K562 (cell line): ENCODE measurements at regions not wholly inside any gene's neighbourhood (a gene's known extent, or its start where the extent isn't known, plus 50 kb on each side); places are given as distances from the start of the nearest gene placed in this dataset.

Experiments used
- ATAC-seq: fragments of 200-7000 bp; cut with Tn5 transposase; 3 replicates; pipeline ENCODE4 v1.9.1; 2020; ENCODE audit warnings: moderate library complexity
- BruUV-seq: library from RNA; stranded (reverse); fragments of 400-500 nt; replicated peaks from 2 replicates; lab custom pipeline; 2021; lab: Mats Ljungman, UMichigan
- CTCF ChIA-PET: fragments of 300-600 bp; formaldehyde crosslinking; extraction: SDS; loops from one replicate; lab custom pipeline; 2021; ENCODE audit warnings: low intra/inter-chr PET ratio; lab: Yijun Ruan, JAX
- POLR2A ChIA-PET: fragments of 300-600, 350-650 bp; sonication (Branson Sonifier 250); formaldehyde crosslinking; extraction: SDS; loops from one replicate; lab custom pipeline; 2021; ENCODE audit warnings: antibody characterized with exemption, inconsistent platforms; lab: Yijun Ruan, JAX
- DNase-seq, 4 experiments: peaks; one replicate each; pipeline versions ENCODE4 v3.0.0 to v3.0.0-alpha.2; 2011 to 2018; ENCODE audit warnings: low spot score in 3 of 4, mixed read lengths in 3 of 4; ENCODE audit errors: extremely low read depth in 1 of 4
- FAIRE-seq: peaks from 2 replicates; lab custom pipeline; 2011; peaks lifted over from hg19 to GRCh38; lab: Jason Lieb, UNC
- H2AFZ ChIP-seq: 2 replicates; pipeline ENCODE4 v1.6.0; 2011; ENCODE audit warnings: low read depth, low read length, control low read depth, inconsistent platforms
- H3K27ac ChIP-seq: fragments of 200-600 bp; 3 replicates; pipeline ENCODE4 v1.8.0; 2011; ENCODE audit warnings: low read depth, mild to moderate bottlenecking, control low read depth, inconsistent platforms, low read length, moderate library complexity, mixed read lengths; ENCODE audit errors: extremely low read depth
- H3K27me3 ChIP-seq, 2 experiments: fragments of 300-600 bp in 1 of 2; 2 replicates in 1 of 2; 3 replicates in 1 of 2; pipeline versions ENCODE4 v1.6.0 to v1.8.0; 2011; ENCODE audit warnings: inconsistent platforms in 2 of 2, low read length in 2 of 2, mild to moderate bottlenecking in 1 of 2, mixed read lengths in 1 of 2, moderate library complexity in 1 of 2; ENCODE audit not compliant: control insufficient read depth in 2 of 2, insufficient read depth in 2 of 2
- H3K36me3 ChIP-seq: fragments of 300-600 bp; 3 replicates; pipeline ENCODE4 v1.8.0; 2011; ENCODE audit warnings: mild to moderate bottlenecking, low read length, inconsistent platforms; ENCODE audit not compliant: control insufficient read depth, insufficient read depth
- H3K4me1 ChIP-seq, 2 experiments: fragments of 200-600 bp in 1 of 2; replicated peaks in 1 of 2; 2 replicates in 1 of 2; 3 replicates in 1 of 2; pipeline versions ENCODE4 v1.5.1 to v1.8.0; 2011; ENCODE audit warnings: inconsistent platforms in 2 of 2, low read length in 2 of 2, mild to moderate bottlenecking in 1 of 2, mixed read lengths in 1 of 2, moderate library complexity in 1 of 2; ENCODE audit not compliant: control insufficient read depth in 2 of 2, insufficient read depth in 2 of 2
- H3K4me2 ChIP-seq: 2 replicates; pipeline ENCODE4 v1.6.1; 2011; ENCODE audit warnings: low read length, control low read depth, inconsistent platforms, mixed read lengths; ENCODE audit not compliant: insufficient read depth
- H3K4me3 ChIP-seq: fragments of 200-600 bp; sonication (generic), shearing (Covaris generic); 2 replicates; pipeline ENCODE4 v1.5.1; 2016; ENCODE audit warnings: control low read depth, inconsistent platforms
- H3K79me2 ChIP-seq: fragments of 200-600 bp; 3 replicates; pipeline ENCODE4 v1.8.0; 2011; ENCODE audit warnings: low read length, inconsistent platforms; ENCODE audit not compliant: control insufficient read depth, insufficient read depth
- H3K9ac ChIP-seq, 2 experiments: 2 replicates each; pipeline versions ENCODE4 v1.6.0 to v1.6.1; 2011; ENCODE audit warnings: low read depth in 2 of 2, low read length in 2 of 2, control low read depth in 1 of 2, inconsistent platforms in 1 of 2, mild to moderate bottlenecking in 1 of 2, mixed read lengths in 1 of 2; ENCODE audit not compliant: insufficient read depth in 1 of 2
- H3K9me1 ChIP-seq: one replicate; pipeline ENCODE4 v1.6.0; 2011; ENCODE audit warnings: inconsistent platforms, mild to moderate bottlenecking, low read length, moderate library complexity; ENCODE audit not compliant: control insufficient read depth, insufficient read depth
- H3K9me3 ChIP-seq: replicated peaks from 2 replicates; pipeline ENCODE4 v1.5.1; 2011; ENCODE audit warnings: low read depth, low read length, inconsistent platforms; ENCODE audit not compliant: control insufficient read depth, insufficient read depth
- H4K20me1 ChIP-seq: replicated peaks from 2 replicates; pipeline ENCODE4 v1.6.1; 2011; ENCODE audit warnings: low read length, inconsistent platforms, mixed read lengths; ENCODE audit not compliant: control insufficient read depth, insufficient read depth
- ATF1 ChIP-seq, 2 experiments: fragments of 450-650 bp in 1 of 2; IDR thresholded peaks; 2 replicates each; pipeline ENCODE4 v1.6.1; 2016; ENCODE audit warnings: missing compliant biosample characterization in 1 of 2, missing genetic modification characterization in 1 of 2
- BCOR ChIP-seq: fragments of 450-650 bp; IDR thresholded peaks from 2 replicates; pipeline ENCODE4 v1.6.1; 2016
- KDM1A ChIP-seq, 2 experiments: fragments of 450-650 bp; IDR thresholded peaks; 2 replicates each; pipeline ENCODE4 v1.6.1; 2016; ENCODE audit warnings: mild to moderate bottlenecking in 2 of 2
- MBD2 ChIP-seq: sonication (generic); IDR thresholded peaks from 2 replicates; pipeline ENCODE4 v1.6.1; 2016; ENCODE audit warnings: low read depth, borderline replicate concordance
- NFIC ChIP-seq: fragments of 450-650 bp; IDR thresholded peaks from 2 replicates; pipeline ENCODE4 v1.6.1; 2017; ENCODE audit warnings: mild to moderate bottlenecking, inconsistent platforms
- XRCC5 ChIP-seq: fragments of 200-400 bp; formaldehyde crosslinking; IDR thresholded peaks from 2 replicates; pipeline ENCODE4 v1.6.1; 2017; ENCODE audit warnings: low read depth, mild to moderate bottlenecking, low read length
- YY1 ChIP-seq, 3 experiments: IDR thresholded peaks; 2 replicates each; pipeline ENCODE4 v1.6.1; 2011; ENCODE audit warnings: low read length in 2 of 3, mild to moderate bottlenecking in 2 of 3, moderate library complexity in 2 of 3, borderline replicate concordance in 1 of 3, control low read depth in 1 of 3, low read depth in 1 of 3; ENCODE audit not compliant: insufficient read depth in 3 of 3, insufficient replicate concordance in 2 of 3, control insufficient read depth in 1 of 3, insufficient read length in 1 of 3; ENCODE audit errors: extremely low read depth in 1 of 3
- ZFP36 ChIP-seq: fragments of 150-350 bp; IDR thresholded peaks from 2 replicates; pipeline ENCODE4 v1.6.1; 2018; ENCODE audit warnings: low read length, low read depth; ENCODE audit not compliant: partially characterized antibody
- ZNF263 ChIP-seq: sonication (generic); formaldehyde crosslinking; IDR thresholded peaks from 2 replicates; pipeline ENCODE4 v1.8.0; 2022; ENCODE audit warnings: mild to moderate bottlenecking, missing genetic modification reagents, borderline replicate concordance
- ZNF354B ChIP-seq: fragments of 250-450 bp; sonication (Bioruptor Pico); IDR thresholded peaks from 2 replicates; pipeline ENCODE4 v1.4.0; 2020
- ZNF551 ChIP-seq: fragments of 250-450 bp; sonication (Bioruptor Pico); IDR thresholded peaks from 2 replicates; pipeline ENCODE4 v1.5.0; 2021; ENCODE audit warnings: mild to moderate bottlenecking, moderate library complexity
- ZNF583 ChIP-seq: fragments of 250-450 bp; sonication (Bioruptor Pico); IDR thresholded peaks from 2 replicates; pipeline ENCODE4 v1.4.0; 2020
- WGBS: fragments of 100-300 bp; shearing (Covaris generic); methylation state at CpG from one replicate; pipeline ENCODE4 v1.1.6; 2016; ENCODE audit warnings: low coverage, mixed read lengths; ENCODE audit not compliant: insufficient coverage; ENCODE audit errors: missing lambda C conversion rate; 5-methylcytosine and 5-hydroxymethylcytosine counted together
- in situ Hi-C: fragments of 300-500 bp; cut with MboI; formaldehyde crosslinking; loops from 4 replicates; pipeline ENCODE4 v1.15.0; 2018; ENCODE audit warnings: inconsistent platforms, mixed read lengths
- intact Hi-C: fragments of 100-400 bp; cut with micrococcal nuclease; formaldehyde crosslinking; loops from 2 replicates; pipeline ENCODE4 v1.14.2; 2022
- TF ChIP-seq, protein P1 (sequence below): fragments of 450-650 bp; IDR thresholded peaks from 2 replicates; pipeline ENCODE4 v1.6.1; 2016

GRCh38 chr9:113805486-113806132 is 70.5 kb upstream of the ZNF618 start (continued):
- TF ChIP-seq ZNF551 (CRISPR knock-in tag) (no peak), ZNF263 (no peak), YY1 (IDR thresholded peaks at IDR 0.05; ENCODE audit: borderline replicate concordance in 1 of 3, control insufficient read depth in 1 of 3, extremely low read depth in 1 of 3, insufficient read depth in 3 of 3, insufficient read length in 1 of 3, insufficient replicate concordance in 2 of 3, low read depth in 1 of 3, low read length in 2 of 3) (no peak), ZNF354B (no peak)
- TF ChIP-seq, protein P1, sequence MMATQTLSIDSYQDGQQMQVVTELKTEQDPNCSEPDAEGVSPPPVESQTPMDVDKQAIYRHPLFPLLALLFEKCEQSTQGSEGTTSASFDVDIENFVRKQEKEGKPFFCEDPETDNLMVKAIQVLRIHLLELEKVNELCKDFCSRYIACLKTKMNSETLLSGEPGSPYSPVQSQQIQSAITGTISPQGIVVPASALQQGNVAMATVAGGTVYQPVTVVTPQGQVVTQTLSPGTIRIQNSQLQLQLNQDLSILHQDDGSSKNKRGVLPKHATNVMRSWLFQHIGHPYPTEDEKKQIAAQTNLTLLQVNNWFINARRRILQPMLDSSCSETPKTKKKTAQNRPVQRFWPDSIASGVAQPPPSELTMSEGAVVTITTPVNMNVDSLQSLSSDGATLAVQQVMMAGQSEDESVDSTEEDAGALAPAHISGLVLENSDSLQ = no peak

- WGBS = 8% methylated on average over 15 of the region's 15 CpGs
- intact Hi-C loops = loop anchor here (1.0 to 5.0 kb wide), 4 partner anchors 69 to 225 kb away; partner anchors contain the start of gene ZNF618
- in situ Hi-C loops = no loop called here
- Histone ChIP-seq H3K79me2 (no peaks in the 10 kb centered on the region), H2AFZ (peak overlapping the region; percentile 61), H3K4me1 (peaks cover 0 to 3% of the 10 kb centered on the region in 2 experiments; a peak in 1 of 5 replicates), H4K20me1 (no peaks in the 10 kb centered on the region), H3K9me1 (no peaks in the 10 kb centered on the region), H3K4me2 (peak overlapping the region; percentile 58), H3K4me3 (no peak overlapping the region), H3K27me3 (peaks cover 0 to 5% of the 10 kb centered on the region in 2 experiments; a peak in 2 of 5 replicates), H3K36me3 (no peaks in the 10 kb centered on the region), H3K27ac (no peak overlapping the region), H3K9ac (no peak overlapping the region), H3K9me3 (no peaks in the 10 kb centered on the region)
- FAIRE-seq (peak; percentile 96), DNase-seq (peak; percentile 59 to 81 (median 80)), ATAC-seq (peak; percentile 83)
- ChIA-PET CTCF (interaction anchor here (0.9 to 2.0 kb wide), 5 partner anchors 69 to 497 kb away, joined by 3 to 13 read pairs (median 3); no protein-coding TSS in a partner anchor), POLR2A (interaction anchor here (0.6 kb wide), 1 partner anchor 8 kb away, joined by 3 read pairs; no protein-coding TSS in a partner anchor)
- BruUV-seq = no TSS peak
- no peak for TF ChIP-seq MBD2
- peak; percentile 58 for TF ChIP-seq NFIC
- no peak for TF ChIP-seq ZNF583 (CRISPR knock-in tag)
- TF ChIP-seq ATF1 (CRISPR knock-in tag; IDR thresholded peaks at IDR 0.05) = no peak
- peak; percentile 49; the same call in 1 of the 2 replicates for TF ChIP-seq ATF1 (tag; IDR thresholded peaks at IDR 0.05)
- peak; percentile 61 for TF ChIP-seq BCOR
- 0 out of 2 replicates have a peak, but pooled peaks have one; percentile 16 for TF ChIP-seq XRCC5
- TF ChIP-seq KDM1A (IDR thresholded peaks at IDR 0.05) = 0 out of 4 replicates have a peak, but pooled peaks of 1 of the 2 experiments have one; percentile 19
- peak; percentile 79 for TF ChIP-seq ZFP36
Observed at GRCh38 chr9:113807173-113808061, 68.7 kb upstream of the ZNF618 start.
